ENCODE measurements at regions not wholly inside any gene's neighbourhood (a gene's known extent, or its start where the extent isn't known, plus 50 kb on each side); places are given as distances from the start of the nearest gene placed in this dataset.

GRCh38 chr14:54342806-54343205, 54.0 kb upstream of the CDKN3 start:
- H3K36me3 Mint-ChIP-seq = no peaks in the 10 kb centered on the region
- Histone ChIP-seq H3K4me1 (ENCODE audit: control insufficient read depth, insufficient read depth, low read length, poor library complexity, severe bottlenecking) (no peaks in the 10 kb centered on the region), H3K9me3 (ENCODE audit: control insufficient read depth in 2 of 2, low read length in 2 of 2) (no peaks in the 10 kb centered on the region), H3K27ac (ENCODE audit: insufficient read depth, low read length, poor library complexity, severe bottlenecking) (no peak overlapping the region), H3K36me3 (ENCODE audit: control insufficient read depth, insufficient read depth, low read length) (no peaks in the 10 kb centered on the region), H3K4me3 (ENCODE audit: low read depth, low read length) (no peak overlapping the region), H3K27me3 (ENCODE audit: control insufficient read depth, insufficient read depth, low read length) (peaks cover 6% of the 10 kb centered on the region)
- H3K9me3 Mint-ChIP-seq = peaks cover 0 to 2% (median 0%) of the 10 kb centered on the region in 7 donors
- no peak overlapping the region for H3K27ac Mint-ChIP-seq
- DNase-seq (no peak), ATAC-seq (ENCODE audit: low read depth in 2 of 2) (no peak)
- peaks cover 15% of the 10 kb centered on the region for H3K27me3 Mint-ChIP-seq
- no peak overlapping the region for H3K4me3 Mint-ChIP-seq
- H3K4me1 Mint-ChIP-seq = peaks cover 0 to 4% (median 1%) of the 10 kb centered on the region in 4 donors

GRCh38 chr14:54343272-54344121, 53.3 kb upstream of the CDKN3 start:
- Histone ChIP-seq H3K9me3 (ENCODE audit: control insufficient read depth in 2 of 2, low read length in 2 of 2) (no peaks in the 10 kb centered on the region), H3K27ac (ENCODE audit: insufficient read depth, low read length, poor library complexity, severe bottlenecking) (no peak overlapping the region), H3K36me3 (ENCODE audit: control insufficient read depth, insufficient read depth, low read length) (no peaks in the 10 kb centered on the region), H3K4me3 (ENCODE audit: low read depth, low read length) (no peak overlapping the region), H3K27me3 (ENCODE audit: control insufficient read depth, insufficient read depth, low read length) (peaks cover 3% of the 10 kb centered on the region), H3K4me1 (ENCODE audit: control insufficient read depth, insufficient read depth, low read length, poor library complexity, severe bottlenecking) (no peaks in the 10 kb centered on the region)
- no peak for ATAC-seq (ENCODE audit: low read depth in 2 of 2)
- Mint-ChIP-seq H3K27ac (no peak overlapping the region), H3K4me1 (peaks cover 0 to 4% (median 2%) of the 10 kb centered on the region in 4 donors), H3K36me3 (no peaks in the 10 kb centered on the region), H3K4me3 (no peak overlapping the region), H3K27me3 (peaks cover 11% of the 10 kb centered on the region), H3K9me3 (peaks cover 0 to 2% (median 0%) of the 10 kb centered on the region in 7 donors)
- no peak for DNase-seq

- DNase-seq (no peak), ATAC-seq (ENCODE audit: low read depth in 2 of 2) (no peak)
- no peaks in the 10 kb centered on the region for H3K36me3 ChIP-seq (ENCODE audit: control insufficient read depth, insufficient read depth, low read length)
- no peaks in the 10 kb centered on the region for H3K9me3 ChIP-seq (ENCODE audit: control insufficient read depth in 2 of 2, low read length in 2 of 2)
- no peaks in the 10 kb centered on the region for H3K4me1 ChIP-seq (ENCODE audit: control insufficient read depth, insufficient read depth, low read length, poor library complexity, severe bottlenecking)
- Mint-ChIP-seq H3K36me3 (no peaks in the 10 kb centered on the region), H3K27me3 (peaks cover 11% of the 10 kb centered on the region), H3K27ac (no peak overlapping the region), H3K9me3 (peaks cover 0 to 2% (median 0%) of the 10 kb centered on the region in 7 donors), H3K4me3 (no peak overlapping the region), H3K4me1 (peaks cover 0 to 4% (median 2%) of the 10 kb centered on the region in 4 donors)
- no peak overlapping the region for H3K27ac ChIP-seq (ENCODE audit: insufficient read depth, low read length, poor library complexity, severe bottlenecking)
- H3K27me3 ChIP-seq (ENCODE audit: control insufficient read depth, insufficient read depth, low read length) = no peaks in the 10 kb centered on the region
- H3K4me3 ChIP-seq (ENCODE audit: low read depth, low read length) = no peak overlapping the region
Measured at GRCh38 chr14:54344445-54344844, 52.4 kb upstream of the CDKN3 start.

GRCh38 chr14:54346257-54346656, 50.5 kb upstream of the CDKN3 start:
- H3K36me3 Mint-ChIP-seq = no peaks in the 10 kb centered on the region
- H3K4me3 Mint-ChIP-seq = no peak overlapping the region
- H3K9me3 Mint-ChIP-seq = peaks cover 0 to 2% (median 0%) of the 10 kb centered on the region in 7 donors
- ATAC-seq (ENCODE audit: low read depth in 2 of 2) (no peak), DNase-seq (no peak)
- H3K4me1 ChIP-seq (ENCODE audit: control insufficient read depth, insufficient read depth, low read length, poor library complexity, severe bottlenecking) = no peaks in the 10 kb centered on the region
- H3K9me3 ChIP-seq (ENCODE audit: control insufficient read depth in 2 of 2, low read length in 2 of 2) = no peaks in the 10 kb centered on the region
- no peak overlapping the region for H3K27ac ChIP-seq (ENCODE audit: insufficient read depth, low read length, poor library complexity, severe bottlenecking)
- no peaks in the 10 kb centered on the region for H3K27me3 ChIP-seq (ENCODE audit: control insufficient read depth, insufficient read depth, low read length)
- peaks cover 9% of the 10 kb centered on the region for H3K27me3 Mint-ChIP-seq
- H3K36me3 ChIP-seq (ENCODE audit: control insufficient read depth, insufficient read depth, low read length) = no peaks in the 10 kb centered on the region
- H3K4me1 Mint-ChIP-seq = peaks cover 0 to 4% (median 2%) of the 10 kb centered on the region in 4 donors
- no peak overlapping the region for H3K4me3 ChIP-seq (ENCODE audit: low read depth, low read length)
- no peak overlapping the region for H3K27ac Mint-ChIP-seq
